ENCODE measurements at regions not wholly inside any gene's neighbourhood (a gene's known extent, or its start where the extent isn't known, plus 50 kb on each side); places are given as distances from the start of the nearest gene placed in this dataset.

- Histone ChIP-seq H3K4me3 (no peak overlapping the region), H3K36me3 (no peaks in the 10 kb centered on the region), H3K27me3 (no peaks in the 10 kb centered on the region), H3K9me3 (peaks cover 0 to 6% (median 0%) of the 10 kb centered on the region in 4 donors), H3K27ac (no peak overlapping the region), H3K4me1 (peaks cover 0 to 4% (median 0%) of the 10 kb centered on the region in 4 donors)
- no peak for DNase-seq (ENCODE audit: low spot score in 2 of 2)
- TF ChIP-seq EP300 (IDR thresholded peaks at IDR 0.05) = no peak
- TF ChIP-seq POLR2A (IDR thresholded peaks at IDR 0.05) = no peak
- TF ChIP-seq CTCF (IDR thresholded peaks at IDR 0.05) = no peak
- 28 to 29% methylated on average over 5 of the region's 5 CpGs for WGBS, 2 donors
Measured at GRCh38 chr9:79447762-79448161, 124.0 kb upstream of the TLE4 start.

GRCh38 chr9:79452265-79452664 lies 119.5 kb upstream of the TLE4 start:
- no peak for DNase-seq (ENCODE audit: low spot score in 2 of 2)
- Histone ChIP-seq H3K27me3 (no peaks in the 10 kb centered on the region), H3K36me3 (no peaks in the 10 kb centered on the region), H3K9me3 (peaks cover 0 to 6% (median 0%) of the 10 kb centered on the region in 4 donors), H3K4me3 (no peak overlapping the region), H3K27ac (no peak overlapping the region), H3K4me1 (peaks cover 0 to 4% (median 0%) of the 10 kb centered on the region in 4 donors)
- TF ChIP-seq CTCF (IDR thresholded peaks at IDR 0.05) (no peak), EP300 (IDR thresholded peaks at IDR 0.05) (no peak), POLR2A (IDR thresholded peaks at IDR 0.05) (no peak)

- DNase-seq (ENCODE audit: low spot score in 2 of 2) = no peak
- Histone ChIP-seq H3K36me3 (no peaks in the 10 kb centered on the region), H3K4me3 (no peak overlapping the region), H3K27ac (no peak overlapping the region), H3K27me3 (no peaks in the 10 kb centered on the region), H3K9me3 (no peaks in the 10 kb centered on the region), H3K4me1 (peaks cover 0 to 6% (median 0%) of the 10 kb centered on the region in 4 donors)
- TF ChIP-seq POLR2A (IDR thresholded peaks at IDR 0.05) (no peak), EP300 (IDR thresholded peaks at IDR 0.05) (no peak), CTCF (IDR thresholded peaks at IDR 0.05) (no peak)
- 36 to 45% methylated on average over 3 of the region's 3 CpGs for WGBS, 2 donors
Measured at GRCh38 chr9:79461712-79462111, 110.1 kb upstream of the TLE4 start.

- no peak for DNase-seq (ENCODE audit: low spot score in 2 of 2)
- Histone ChIP-seq H3K9me3 (no peaks in the 10 kb centered on the region), H3K27me3 (no peaks in the 10 kb centered on the region), H3K4me1 (peaks cover 0 to 6% (median 0%) of the 10 kb centered on the region in 4 donors), H3K4me3 (no peak overlapping the region), H3K36me3 (no peaks in the 10 kb centered on the region), H3K27ac (no peak overlapping the region)
- TF ChIP-seq EP300 (IDR thresholded peaks at IDR 0.05) (no peak), CTCF (IDR thresholded peaks at IDR 0.05) (no peak), POLR2A (IDR thresholded peaks at IDR 0.05) (no peak)
Measured at GRCh38 chr9:79465156-79465555, 106.6 kb upstream of the TLE4 start.

GRCh38 chr9:79469164-79469563 lies 102.6 kb upstream of the TLE4 start:
- Histone ChIP-seq H3K9me3 (no peaks in the 10 kb centered on the region), H3K4me3 (no peak overlapping the region)
- WGBS, 2 donors = 70 to 85% methylated on average over 2 of the region's 2 CpGs

More at GRCh38 chr9:79469164-79469563, 102.6 kb upstream of the TLE4 start:
- Histone ChIP-seq H3K36me3 (no peaks in the 10 kb centered on the region), H3K27me3 (no peaks in the 10 kb centered on the region), H3K27ac (no peak overlapping the region), H3K4me1 (peaks cover 0 to 12% (median 0%) of the 10 kb centered on the region in 4 donors)
- TF ChIP-seq POLR2A (IDR thresholded peaks at IDR 0.05) (no peak), CTCF (IDR thresholded peaks at IDR 0.05) (no peak), EP300 (IDR thresholded peaks at IDR 0.05) (no peak)
- no peak for DNase-seq (ENCODE audit: low spot score in 2 of 2)
